K562 (cell line): ENCODE measurements at regions not wholly inside any gene's neighbourhood (a gene's known extent, or its start where the extent isn't known, plus 50 kb on each side); places are given as distances from the start of the nearest gene placed in this dataset.

Source experiments
- ATAC-seq: fragments of 200-7000 bp; cut with Tn5 transposase; 3 replicates; pipeline ENCODE4 v1.9.1; 2020; ENCODE audit warnings: moderate library complexity
- BruUV-seq: library from RNA; stranded (reverse); fragments of 400-500 nt; replicated peaks from 2 replicates; lab custom pipeline; 2021; lab: Mats Ljungman, UMichigan
- CTCF ChIA-PET: fragments of 300-600 bp; formaldehyde crosslinking; extraction: SDS; loops from one replicate; lab custom pipeline; 2021; ENCODE audit warnings: low intra/inter-chr PET ratio; lab: Yijun Ruan, JAX
- POLR2A ChIA-PET: fragments of 300-600, 350-650 bp; sonication (Branson Sonifier 250); formaldehyde crosslinking; extraction: SDS; loops from one replicate; lab custom pipeline; 2021; ENCODE audit warnings: antibody characterized with exemption, inconsistent platforms; lab: Yijun Ruan, JAX
- DNase-seq, 4 experiments: peaks; one replicate each; pipeline versions ENCODE4 v3.0.0 to v3.0.0-alpha.2; 2011 to 2018; ENCODE audit warnings: low spot score in 3 of 4, mixed read lengths in 3 of 4; ENCODE audit errors: extremely low read depth in 1 of 4
- FAIRE-seq: peaks from 2 replicates; lab custom pipeline; 2011; peaks lifted over from hg19 to GRCh38; lab: Jason Lieb, UNC
- H2AFZ ChIP-seq: 2 replicates; pipeline ENCODE4 v1.6.0; 2011; ENCODE audit warnings: low read depth, low read length, control low read depth, inconsistent platforms
- H3K27ac ChIP-seq: fragments of 200-600 bp; 3 replicates; pipeline ENCODE4 v1.8.0; 2011; ENCODE audit warnings: low read depth, mild to moderate bottlenecking, control low read depth, inconsistent platforms, low read length, moderate library complexity, mixed read lengths; ENCODE audit errors: extremely low read depth
- H3K27me3 ChIP-seq, 2 experiments: fragments of 300-600 bp in 1 of 2; 2 replicates in 1 of 2; 3 replicates in 1 of 2; pipeline versions ENCODE4 v1.6.0 to v1.8.0; 2011; ENCODE audit warnings: inconsistent platforms in 2 of 2, low read length in 2 of 2, mild to moderate bottlenecking in 1 of 2, mixed read lengths in 1 of 2, moderate library complexity in 1 of 2; ENCODE audit not compliant: control insufficient read depth in 2 of 2, insufficient read depth in 2 of 2
- H3K36me3 ChIP-seq: fragments of 300-600 bp; 3 replicates; pipeline ENCODE4 v1.8.0; 2011; ENCODE audit warnings: mild to moderate bottlenecking, low read length, inconsistent platforms; ENCODE audit not compliant: control insufficient read depth, insufficient read depth
- H3K4me1 ChIP-seq, 2 experiments: fragments of 200-600 bp in 1 of 2; replicated peaks in 1 of 2; 2 replicates in 1 of 2; 3 replicates in 1 of 2; pipeline versions ENCODE4 v1.5.1 to v1.8.0; 2011; ENCODE audit warnings: inconsistent platforms in 2 of 2, low read length in 2 of 2, mild to moderate bottlenecking in 1 of 2, mixed read lengths in 1 of 2, moderate library complexity in 1 of 2; ENCODE audit not compliant: control insufficient read depth in 2 of 2, insufficient read depth in 2 of 2
- H3K4me2 ChIP-seq: 2 replicates; pipeline ENCODE4 v1.6.1; 2011; ENCODE audit warnings: low read length, control low read depth, inconsistent platforms, mixed read lengths; ENCODE audit not compliant: insufficient read depth
- H3K4me3 ChIP-seq: fragments of 200-600 bp; sonication (generic), shearing (Covaris generic); 2 replicates; pipeline ENCODE4 v1.5.1; 2016; ENCODE audit warnings: control low read depth, inconsistent platforms
- H3K79me2 ChIP-seq: fragments of 200-600 bp; 3 replicates; pipeline ENCODE4 v1.8.0; 2011; ENCODE audit warnings: low read length, inconsistent platforms; ENCODE audit not compliant: control insufficient read depth, insufficient read depth
- H3K9ac ChIP-seq, 2 experiments: 2 replicates each; pipeline versions ENCODE4 v1.6.0 to v1.6.1; 2011; ENCODE audit warnings: low read depth in 2 of 2, low read length in 2 of 2, control low read depth in 1 of 2, inconsistent platforms in 1 of 2, mild to moderate bottlenecking in 1 of 2, mixed read lengths in 1 of 2; ENCODE audit not compliant: insufficient read depth in 1 of 2
- H3K9me1 ChIP-seq: one replicate; pipeline ENCODE4 v1.6.0; 2011; ENCODE audit warnings: inconsistent platforms, mild to moderate bottlenecking, low read length, moderate library complexity; ENCODE audit not compliant: control insufficient read depth, insufficient read depth
- H3K9me3 ChIP-seq: replicated peaks from 2 replicates; pipeline ENCODE4 v1.5.1; 2011; ENCODE audit warnings: low read depth, low read length, inconsistent platforms; ENCODE audit not compliant: control insufficient read depth, insufficient read depth
- H4K20me1 ChIP-seq: replicated peaks from 2 replicates; pipeline ENCODE4 v1.6.1; 2011; ENCODE audit warnings: low read length, inconsistent platforms, mixed read lengths; ENCODE audit not compliant: control insufficient read depth, insufficient read depth
- ATF3 ChIP-seq, 2 experiments: fragments of 450-650 bp in 1 of 2; sonication (generic) in 1 of 2; formaldehyde crosslinking in 1 of 2; IDR thresholded peaks in 1 of 2; conservative IDR thresholded peaks in 1 of 2; 2 replicates each; pipeline versions ENCODE4 v1.6.1 to v1.8.1; 2016 to 2023; ENCODE audit warnings: mild to moderate bottlenecking in 2 of 2, moderate library complexity in 2 of 2, inconsistent platforms in 1 of 2, missing genetic modification reagents in 1 of 2
- ATF7 ChIP-seq: fragments of 450-650 bp; IDR thresholded peaks from 2 replicates; pipeline ENCODE4 v1.7.1; 2014; ENCODE audit warnings: mild to moderate bottlenecking, moderate library complexity
- FIP1L1 ChIP-seq: fragments of 200-400 bp; formaldehyde crosslinking; IDR thresholded peaks from 2 replicates; pipeline ENCODE4 v1.6.1; 2018; ENCODE audit warnings: mild to moderate bottlenecking, low read depth, low read length; ENCODE audit not compliant: poor library complexity, severe bottlenecking
- HCFC1 ChIP-seq: IDR thresholded peaks from 2 replicates; pipeline ENCODE4 v1.6.1; 2012; ENCODE audit warnings: low read depth, low read length, improper control_type of control experiment
- JUND ChIP-seq, 2 experiments: IDR thresholded peaks; 2 replicates in 1 of 2; 3 replicates in 1 of 2; pipeline ENCODE4 v1.6.1; 2011; ENCODE audit warnings: borderline replicate concordance in 2 of 2, low read depth in 2 of 2, low read length in 2 of 2, improper control_type of control experiment in 1 of 2, missing biosample characterization in 1 of 2, missing genetic modification characterization in 1 of 2, missing genetic modification reagents in 1 of 2
- WGBS: fragments of 100-300 bp; shearing (Covaris generic); methylation state at CpG from one replicate; pipeline ENCODE4 v1.1.6; 2016; ENCODE audit warnings: low coverage, mixed read lengths; ENCODE audit not compliant: insufficient coverage; ENCODE audit errors: missing lambda C conversion rate; 5-methylcytosine and 5-hydroxymethylcytosine counted together
- in situ Hi-C: fragments of 300-500 bp; cut with MboI; formaldehyde crosslinking; loops from 4 replicates; pipeline ENCODE4 v1.15.0; 2018; ENCODE audit warnings: inconsistent platforms, mixed read lengths
- intact Hi-C: fragments of 100-400 bp; cut with micrococcal nuclease; formaldehyde crosslinking; loops from 2 replicates; pipeline ENCODE4 v1.14.2; 2022

DNA sequence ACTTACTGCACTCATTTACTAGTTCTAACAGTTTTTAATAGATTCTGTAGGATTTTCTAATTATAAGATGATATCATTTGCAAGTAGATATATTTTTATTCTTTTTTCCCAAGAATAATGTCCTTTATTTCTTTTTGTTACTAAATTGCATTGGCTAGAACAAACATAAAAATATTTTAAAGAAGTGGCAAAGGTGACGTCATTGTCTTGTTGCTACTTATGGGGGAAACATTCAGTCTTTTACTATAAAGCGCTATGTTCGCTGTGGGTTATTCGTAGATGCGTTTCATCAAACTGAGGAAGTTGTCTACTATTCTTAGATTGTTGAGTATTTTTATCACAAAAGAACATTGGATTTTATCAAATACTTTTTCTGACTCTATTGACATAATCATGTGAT, 765.2 kb upstream of the POU3F3 start:
- Histone ChIP-seq H4K20me1 (no peaks in the 10 kb centered on the region), H3K36me3 (no peaks in the 10 kb centered on the region), H3K9me3 (no peaks in the 10 kb centered on the region), H3K27ac (no peak overlapping the region), H3K79me2 (no peaks in the 10 kb centered on the region), H3K9ac (no peak overlapping the region), H3K4me3 (no peak overlapping the region), H2AFZ (no peak overlapping the region), H3K4me1 (no peaks in the 10 kb centered on the region), H3K27me3 (no peaks in the 10 kb centered on the region), H3K9me1 (no peaks in the 10 kb centered on the region), H3K4me2 (no peak overlapping the region)
- in situ Hi-C loops (no loop called here), intact Hi-C loops (no loop called here)
- no peak for ATAC-seq
- CTCF ChIA-PET: no interaction called here
- 18% methylated on average over 5 of the region's 5 CpGs for WGBS
- POLR2A ChIA-PET: no interaction called here
- no peak for DNase-seq
- no TSS peak for BruUV-seq
- no peak for TF ChIP-seq HCFC1
- peak; percentile 55 for TF ChIP-seq ATF3 (IDR thresholded peaks at IDR 0.05)
- no peak for TF ChIP-seq ATF3 (CRISPR knock-in tag; conservative IDR thresholded peaks at IDR 0.05)
- no peak for TF ChIP-seq JUND (IDR thresholded peaks at IDR 0.05; ENCODE audit: borderline replicate concordance, low read depth, low read length)
- no peak; the same call in 2 of the 3 replicates for TF ChIP-seq JUND (tag; IDR thresholded peaks at IDR 0.05; ENCODE audit: borderline replicate concordance, low read depth, low read length)
- no peak for TF ChIP-seq FIP1L1
- TF ChIP-seq ATF7: 0 out of 2 replicates have a peak, but pooled peaks have one; percentile 19
- FAIRE-seq: no peak
